T-helper 17 cell (primary cell): ENCODE measurements at regions not wholly inside any gene's neighbourhood (a gene's known extent, or its start where the extent isn't known, plus 50 kb on each side); places are given as distances from the start of the nearest gene placed in this dataset.
"Not testable (repeated sequence)": the region's sequence is repeated elsewhere in the genome, so short reads cannot be mapped to it uniquely, and the experiment has no call there.

ENCODE experiments used
- ATAC-seq: fragments of 150-1000 bp; cut with Tn5 transposase; 2 replicates; pipeline ENCODE4 v1.10.0; 2021; ENCODE audit warnings: mild to moderate bottlenecking, moderate library complexity
- DNase-seq, 3 donors: peaks; one replicate each; pipeline versions ENCODE4 v3.0.0 to v3.0.0-alpha.2; 2020 to 2021
- H3K9me3 ChIP-seq: one replicate; pipeline ENCODE4 v1.7.0; 2013; ENCODE audit warnings: low read length, mild to moderate bottlenecking; ENCODE audit not compliant: control insufficient read depth, poor library complexity, severe bottlenecking
- H3K27ac Mint-ChIP-seq: one replicate; pipeline ENCODE4 v1.8.0; 2022; ENCODE audit warnings: mild to moderate bottlenecking, moderate library complexity, mixed read lengths
- H3K27me3 Mint-ChIP-seq: one replicate; pipeline ENCODE4 v1.8.0; 2022; ENCODE audit warnings: mixed read lengths
- H3K36me3 Mint-ChIP-seq: one replicate; pipeline ENCODE4 v1.8.0; 2022; ENCODE audit warnings: low read depth, mixed read lengths
- H3K4me1 Mint-ChIP-seq: one replicate; pipeline ENCODE4 v1.8.0; 2022; ENCODE audit warnings: mild to moderate bottlenecking, mixed read lengths
- H3K4me3 Mint-ChIP-seq: one replicate; pipeline ENCODE4 v1.8.0; 2022; ENCODE audit warnings: mild to moderate bottlenecking, moderate library complexity, mixed read lengths

- no peaks in the 10 kb centered on the region for H3K9me3 ChIP-seq
- Mint-ChIP-seq H3K4me1 (no peaks in the 10 kb centered on the region), H3K27me3 (no peaks in the 10 kb centered on the region), H3K4me3 (no peak overlapping the region), H3K36me3 (no peaks in the 10 kb centered on the region), H3K27ac (no peak overlapping the region)
- DNase-seq (no peak), ATAC-seq (no peak)
These were observed 121.7 kb upstream of the CXXC4 start for GRCh38 chr4:104616401-104616820.

- H3K4me1 Mint-ChIP-seq = no peaks in the 10 kb centered on the region
- no peak for DNase-seq
- H3K36me3 Mint-ChIP-seq = no peaks in the 10 kb centered on the region
- ATAC-seq = no peak
- H3K4me3 Mint-ChIP-seq = no peak overlapping the region
- H3K9me3 ChIP-seq = no peaks in the 10 kb centered on the region
- H3K27ac Mint-ChIP-seq = no peak overlapping the region
- H3K27me3 Mint-ChIP-seq = no peaks in the 10 kb centered on the region
These were observed 131.0 kb upstream of the CXXC4 start for GRCh38 chr4:104625706-104626105.

GRCh38 chr4:104629601-104630000 is 134.9 kb upstream of the CXXC4 start:
- no peak overlapping the region for H3K4me3 Mint-ChIP-seq
- no peak overlapping the region for H3K27ac Mint-ChIP-seq

GRCh38 chr4:104630272-104630671 is 135.6 kb upstream of the CXXC4 start:
- Mint-ChIP-seq H3K4me1 (no peaks in the 10 kb centered on the region), H3K4me3 (no peak overlapping the region), H3K27me3 (no peaks in the 10 kb centered on the region), H3K36me3 (no peaks in the 10 kb centered on the region), H3K27ac (no peak overlapping the region)
- H3K9me3 ChIP-seq = no peaks in the 10 kb centered on the region
- ATAC-seq = no peak
- no peak for DNase-seq

More at GRCh38 chr4:104629601-104630000, 134.9 kb upstream of the CXXC4 start:
- DNase-seq (no peak), ATAC-seq (no peak)
- H3K27me3 Mint-ChIP-seq = no peaks in the 10 kb centered on the region
- H3K4me1 Mint-ChIP-seq = no peaks in the 10 kb centered on the region
- H3K36me3 Mint-ChIP-seq = no peaks in the 10 kb centered on the region
- H3K9me3 ChIP-seq = no peaks in the 10 kb centered on the region

- no peak overlapping the region for H3K27ac Mint-ChIP-seq
- no peak overlapping the region for H3K4me3 Mint-ChIP-seq
- H3K4me1 Mint-ChIP-seq = no peaks in the 10 kb centered on the region
- H3K27me3 Mint-ChIP-seq = no peaks in the 10 kb centered on the region
- DNase-seq (no peak), ATAC-seq (no peak)
- no peaks in the 10 kb centered on the region for H3K9me3 ChIP-seq
- no peaks in the 10 kb centered on the region for H3K36me3 Mint-ChIP-seq
These were observed 136.3 kb upstream of the CXXC4 start for GRCh38 chr4:104631000-104631399.

- ATAC-seq (no peak), DNase-seq (no peak)
- Mint-ChIP-seq H3K27ac (no peak overlapping the region), H3K4me1 (no peaks in the 10 kb centered on the region), H3K4me3 (no peak overlapping the region), H3K36me3 (no peaks in the 10 kb centered on the region), H3K27me3 (peaks cover 5% of the 10 kb centered on the region)
- no peaks in the 10 kb centered on the region for H3K9me3 ChIP-seq
These were observed 146.7 kb upstream of the CXXC4 start for GRCh38 chr4:104641418-104641817.

GRCh38 chr4:104642521-104642920 is 147.8 kb upstream of the CXXC4 start:
- H3K36me3 Mint-ChIP-seq = no peaks in the 10 kb centered on the region
- peaks cover 9% of the 10 kb centered on the region for H3K27me3 Mint-ChIP-seq
- H3K27ac Mint-ChIP-seq = no peak overlapping the region
- no peak for DNase-seq
- no peak for ATAC-seq
- no peaks in the 10 kb centered on the region for H3K4me1 Mint-ChIP-seq
- no peak overlapping the region for H3K4me3 Mint-ChIP-seq
- H3K9me3 ChIP-seq = no peaks in the 10 kb centered on the region

GRCh38 chr4:104643805-104644204 is 149.1 kb upstream of the CXXC4 start:
- Mint-ChIP-seq H3K27me3 (peaks cover 9% of the 10 kb centered on the region), H3K4me1 (no peaks in the 10 kb centered on the region), H3K36me3 (no peaks in the 10 kb centered on the region), H3K4me3 (no peak overlapping the region), H3K27ac (no peak overlapping the region)
- no peak for ATAC-seq
- H3K9me3 ChIP-seq = no peaks in the 10 kb centered on the region
- DNase-seq = no peak

GRCh38 chr4:104649631-104650030 is 154.9 kb upstream of the CXXC4 start:
- no peaks in the 10 kb centered on the region for H3K36me3 Mint-ChIP-seq
- H3K9me3 ChIP-seq = no peaks in the 10 kb centered on the region
- no peak for ATAC-seq
- no peaks in the 10 kb centered on the region for H3K4me1 Mint-ChIP-seq
- H3K4me3 Mint-ChIP-seq = no peak overlapping the region
- H3K27me3 Mint-ChIP-seq = peaks cover 5% of the 10 kb centered on the region
- DNase-seq = no peak
- no peak overlapping the region for H3K27ac Mint-ChIP-seq

GRCh38 chr4:104662269-104662668 is 167.6 kb upstream of the CXXC4 start:
- not testable (repeated sequence) for ATAC-seq, H3K27me3 Mint-ChIP-seq, H3K4me1 Mint-ChIP-seq, H3K4me3 Mint-ChIP-seq, H3K9me3 ChIP-seq, H3K27ac Mint-ChIP-seq, H3K36me3 Mint-ChIP-seq, DNase-seq

GRCh38 chr4:104677116-104677515 is 182.4 kb upstream of the CXXC4 start:
- no peak for ATAC-seq
- Mint-ChIP-seq H3K4me1 (no peaks in the 10 kb centered on the region), H3K4me3 (no peak overlapping the region), H3K27me3 (no peaks in the 10 kb centered on the region), H3K36me3 (no peaks in the 10 kb centered on the region), H3K27ac (no peak overlapping the region)
- DNase-seq = no peak
- H3K9me3 ChIP-seq = no peaks in the 10 kb centered on the region

- DNase-seq (no peak), ATAC-seq (no peak)
- H3K4me1 Mint-ChIP-seq = no peaks in the 10 kb centered on the region
- H3K36me3 Mint-ChIP-seq = no peaks in the 10 kb centered on the region
- H3K27ac Mint-ChIP-seq = no peak overlapping the region
- H3K9me3 ChIP-seq = no peaks in the 10 kb centered on the region
- H3K27me3 Mint-ChIP-seq = no peaks in the 10 kb centered on the region
- no peak overlapping the region for H3K4me3 Mint-ChIP-seq
These were observed 187.6 kb upstream of the CXXC4 start for GRCh38 chr4:104682311-104682710.

GRCh38 chr4:104693601-104694201 is 199.0 kb upstream of the CXXC4 start:
- no peak overlapping the region for H3K27ac Mint-ChIP-seq
- H3K27me3 Mint-ChIP-seq = no peaks in the 10 kb centered on the region
- ATAC-seq (no peak), DNase-seq (no peak)
- H3K36me3 Mint-ChIP-seq = no peaks in the 10 kb centered on the region
- H3K9me3 ChIP-seq = no peaks in the 10 kb centered on the region
- H3K4me1 Mint-ChIP-seq = no peaks in the 10 kb centered on the region
- H3K4me3 Mint-ChIP-seq = no peak overlapping the region

- Mint-ChIP-seq H3K27ac (no peak overlapping the region), H3K4me3 (no peak overlapping the region), H3K27me3 (no peaks in the 10 kb centered on the region), H3K4me1 (no peaks in the 10 kb centered on the region), H3K36me3 (no peaks in the 10 kb centered on the region)
- H3K9me3 ChIP-seq = no peaks in the 10 kb centered on the region
- ATAC-seq (no peak), DNase-seq (no peak)
These were observed 221.9 kb upstream of the CXXC4 start for GRCh38 chr4:104716584-104716983.
